HG02642 (cell line): ENCODE measurements at regions not wholly inside any gene's neighbourhood (a gene's known extent, or its start where the extent isn't known, plus 50 kb on each side); places are given as distances from the start of the nearest gene placed in this dataset.

Source experiments
- ATAC-seq: cut with Tn5 transposase; IDR thresholded peaks from one replicate; pipeline ENCODE4 v1.9.1; 2021; ENCODE audit warnings: mild to moderate bottlenecking; ENCODE audit not compliant: unreplicated experiment, poor library complexity

DNA sequence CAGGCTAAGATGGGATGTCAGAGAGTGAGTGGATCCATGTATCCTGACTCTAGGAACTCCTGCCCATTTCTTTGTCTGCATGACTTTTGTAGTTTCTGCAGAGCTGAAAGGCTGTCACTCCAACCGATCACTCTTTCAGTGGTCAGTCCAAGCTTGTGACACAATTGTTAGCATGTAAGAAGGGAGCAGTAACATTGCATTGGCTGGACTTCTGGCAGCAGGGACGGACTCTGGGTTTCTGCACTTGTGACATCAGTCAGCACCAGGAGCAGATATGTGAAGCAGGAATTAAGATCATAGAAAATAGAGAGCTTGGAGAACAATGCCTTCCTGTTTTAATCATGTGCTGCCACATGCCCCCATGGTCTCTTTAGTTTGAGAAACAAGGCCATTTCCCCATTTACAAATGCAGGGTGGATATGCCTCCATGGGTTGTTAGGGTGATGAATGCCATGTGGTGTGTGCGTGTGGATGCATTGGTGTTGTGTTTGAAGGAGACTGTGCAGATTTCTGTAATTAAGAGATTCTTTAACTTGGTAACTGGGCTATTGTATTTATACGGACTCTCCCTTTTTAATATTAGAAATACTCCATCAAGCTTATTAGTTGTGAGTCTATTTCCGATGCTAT lies 214.3 kb upstream of the EPHA4 start:
- ATAC-seq, result no peak

DNA sequence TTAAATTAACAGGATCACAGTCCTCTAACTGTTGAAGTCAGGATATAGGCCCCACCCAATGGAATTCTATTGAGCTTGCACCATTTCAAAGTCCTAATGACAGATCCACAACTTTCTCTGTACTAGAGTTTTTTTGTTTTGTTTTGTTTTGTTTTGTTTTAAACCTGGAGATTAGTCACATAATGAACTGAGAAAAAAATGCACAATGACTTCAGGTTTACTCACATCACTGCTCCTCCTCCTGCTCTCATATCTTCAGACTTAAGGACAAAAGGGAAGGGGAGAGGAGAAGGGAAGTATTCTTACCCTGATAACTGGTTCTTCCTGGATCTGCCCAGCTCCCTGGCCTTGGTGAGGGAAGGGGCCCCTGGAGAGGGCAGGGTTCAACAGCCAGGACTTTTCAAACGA lies 208.2 kb upstream of the EPHA4 start:
- no peak for ATAC-seq

DNA sequence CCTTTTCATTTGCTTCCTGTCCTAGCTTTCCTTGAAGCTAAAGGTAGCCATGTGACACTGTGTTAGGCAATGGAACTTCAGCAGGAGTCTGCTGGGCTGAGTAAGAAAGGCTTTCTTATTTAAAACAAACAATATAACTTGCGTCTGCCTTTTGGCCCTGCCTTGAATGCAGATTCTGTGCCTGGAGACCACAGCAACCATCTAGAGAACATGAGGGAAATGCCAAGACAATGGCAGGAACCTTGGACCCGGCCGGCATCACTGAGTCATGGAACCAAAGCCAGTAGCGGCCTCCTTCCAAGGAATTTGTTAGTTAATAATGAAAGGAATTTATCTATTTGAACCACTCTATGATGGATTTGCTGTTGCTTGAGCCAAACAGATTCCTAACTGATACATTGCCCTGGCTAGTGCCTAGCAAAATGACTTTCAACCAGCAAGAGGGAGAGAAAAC lies 207.5 kb upstream of the EPHA4 start:
- ATAC-seq, result no peak

GRCh38 chr2:221778025-221778424 lies 205.9 kb upstream of the EPHA4 start:
- no peak for ATAC-seq

DNA sequence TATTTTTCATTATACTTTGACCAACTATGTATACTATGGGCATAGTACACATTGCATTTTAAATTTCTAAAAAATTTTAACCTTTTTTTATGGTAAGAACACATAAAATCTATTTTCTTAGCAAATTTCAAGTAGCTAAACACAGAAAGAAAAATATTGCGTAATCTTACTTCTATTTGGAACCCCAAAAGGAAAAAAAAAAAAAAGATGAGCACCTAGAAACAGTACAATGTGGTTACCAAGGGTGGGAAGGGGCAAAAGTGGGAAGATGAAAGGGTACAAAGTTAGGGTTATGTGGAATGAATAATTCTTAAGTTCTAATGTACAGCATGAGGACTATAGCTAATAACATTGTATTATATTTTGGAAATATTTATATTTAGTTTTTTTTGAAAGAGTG lies 205.0 kb upstream of the EPHA4 start:
- no peak for ATAC-seq

DNA sequence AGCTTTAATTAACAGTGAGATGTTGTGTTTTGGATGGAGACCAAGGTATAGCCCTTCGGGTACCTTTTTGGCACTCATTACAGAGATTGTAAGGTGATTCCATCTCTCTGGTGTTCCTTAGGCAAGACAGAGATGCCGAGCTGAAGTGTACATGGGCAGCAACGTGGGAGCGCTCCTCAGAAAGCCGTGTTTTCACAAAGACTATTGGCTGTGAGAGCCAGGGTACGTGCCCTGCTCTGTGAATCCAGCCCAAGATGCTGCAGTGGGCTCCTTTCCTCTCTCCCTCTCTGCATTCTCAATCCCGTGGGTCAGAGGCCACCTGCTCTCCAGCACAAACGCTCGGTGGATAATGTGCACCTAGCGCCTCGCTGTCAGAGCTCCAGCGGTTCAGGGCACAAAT lies 203.0 kb upstream of the EPHA4 start:
- ATAC-seq, result no peak

GRCh38 chr2:221774136-221774535 lies 202.0 kb upstream of the EPHA4 start:
- no peak for ATAC-seq

- ATAC-seq, result no peak
Measured at GRCh38 chr2:221771297-221771696, 199.2 kb upstream of the EPHA4 start.

DNA sequence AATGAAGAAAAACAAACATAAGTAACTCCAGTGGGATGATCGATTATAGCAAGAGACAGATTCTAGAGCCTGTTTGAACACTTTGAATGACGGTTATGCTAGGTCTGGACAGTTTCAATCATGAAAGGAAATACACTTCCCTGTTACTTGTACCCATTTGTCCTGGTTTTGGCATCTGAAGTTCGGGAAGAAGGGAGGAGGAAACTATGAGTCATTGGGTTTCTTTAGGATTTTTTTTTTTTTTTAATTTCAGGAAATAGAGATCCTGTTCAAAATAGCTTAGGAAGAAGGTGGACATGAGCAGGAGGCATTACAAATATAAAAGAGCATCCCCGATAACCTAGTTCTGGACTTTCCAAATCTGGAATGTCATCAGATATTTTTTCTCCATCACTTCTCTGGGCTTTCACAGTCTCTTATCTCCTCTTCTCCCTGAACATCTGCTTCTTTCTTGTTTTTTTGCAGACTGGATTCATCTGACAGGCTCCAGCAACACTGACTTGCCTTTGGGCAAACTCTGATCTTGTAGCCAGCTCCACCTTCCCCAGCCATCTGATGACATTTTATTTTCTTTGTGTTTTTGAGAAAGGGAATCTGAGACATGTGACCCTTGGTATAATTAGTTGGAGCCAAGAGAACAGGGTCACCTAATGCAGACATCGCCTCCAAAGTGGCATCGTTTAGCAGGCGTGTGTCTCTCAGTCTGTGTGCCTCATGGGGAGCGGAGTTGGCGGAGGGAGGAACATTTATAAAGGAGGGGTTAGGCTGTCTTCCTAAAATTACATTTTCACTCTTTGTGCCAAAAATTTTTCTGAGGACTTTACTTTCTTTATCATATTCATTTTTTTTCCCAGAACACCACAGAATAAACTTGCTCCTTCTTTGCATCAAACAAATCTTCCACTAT lies 195.3 kb upstream of the EPHA4 start:
- no peak for ATAC-seq

DNA sequence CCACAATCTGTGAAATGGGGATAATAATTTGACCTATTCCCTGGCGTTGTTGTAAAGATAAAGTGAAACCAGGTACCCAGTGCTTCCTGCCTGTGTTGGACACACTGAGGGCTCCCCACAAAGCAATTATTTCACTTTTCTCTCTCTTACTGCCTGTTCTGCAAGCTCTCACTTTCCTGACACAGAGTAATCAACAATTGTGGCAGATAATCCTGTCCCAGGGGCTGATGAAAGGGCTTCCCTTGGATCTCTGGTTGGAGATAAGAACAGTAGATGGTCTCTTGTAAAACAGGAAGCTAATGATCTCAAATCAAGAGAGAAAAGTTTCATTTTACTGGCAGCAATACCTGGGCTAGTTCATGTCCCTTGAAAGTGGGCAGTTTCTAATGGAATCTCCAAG lies 190.4 kb upstream of the EPHA4 start:
- ATAC-seq, result no peak

GRCh38 chr2:221761260-221761659 lies 189.2 kb upstream of the EPHA4 start:
- no peak for ATAC-seq

DNA sequence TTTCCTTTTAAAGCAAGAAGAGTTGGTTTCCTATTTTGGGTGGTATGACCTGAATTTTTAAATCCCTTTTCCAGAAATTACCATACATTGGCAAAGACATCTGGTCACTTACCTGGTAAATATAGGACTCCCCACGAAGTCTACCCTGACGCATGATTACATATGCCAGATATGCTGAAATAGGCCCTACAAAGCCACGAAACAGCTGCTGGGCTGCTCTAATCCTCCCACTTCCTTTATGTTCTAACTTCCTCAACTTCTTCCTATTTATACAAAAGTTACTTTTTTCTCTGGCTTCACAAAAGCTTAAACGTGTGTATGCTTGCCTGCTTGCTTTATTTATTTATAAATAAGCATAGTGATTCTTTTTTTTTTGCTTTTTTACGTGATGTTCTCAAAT lies 186.0 kb upstream of the EPHA4 start:
- ATAC-seq, result no peak

DNA sequence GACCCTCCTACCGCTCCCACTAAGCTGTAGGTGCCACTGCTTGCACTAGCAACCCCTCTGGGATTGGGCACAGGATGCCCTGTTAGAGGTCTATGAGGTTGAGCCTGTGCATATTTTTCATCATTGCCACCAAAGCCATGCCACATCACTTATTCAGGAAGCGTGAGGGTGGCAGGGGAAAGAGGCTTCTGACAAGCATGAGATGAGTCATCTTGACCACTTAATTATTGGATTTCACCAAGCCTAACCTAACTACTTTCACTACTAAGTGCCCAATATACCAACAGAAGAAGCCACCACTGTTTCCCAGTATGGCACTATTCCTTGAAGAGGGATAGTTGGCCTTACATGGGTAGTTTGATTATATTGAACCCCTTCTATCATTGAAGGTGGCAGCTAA lies 181.3 kb upstream of the EPHA4 start:
- no peak for ATAC-seq

- no peak for ATAC-seq
Measured at GRCh38 chr2:221752781-221753180, 180.7 kb upstream of the EPHA4 start.

DNA sequence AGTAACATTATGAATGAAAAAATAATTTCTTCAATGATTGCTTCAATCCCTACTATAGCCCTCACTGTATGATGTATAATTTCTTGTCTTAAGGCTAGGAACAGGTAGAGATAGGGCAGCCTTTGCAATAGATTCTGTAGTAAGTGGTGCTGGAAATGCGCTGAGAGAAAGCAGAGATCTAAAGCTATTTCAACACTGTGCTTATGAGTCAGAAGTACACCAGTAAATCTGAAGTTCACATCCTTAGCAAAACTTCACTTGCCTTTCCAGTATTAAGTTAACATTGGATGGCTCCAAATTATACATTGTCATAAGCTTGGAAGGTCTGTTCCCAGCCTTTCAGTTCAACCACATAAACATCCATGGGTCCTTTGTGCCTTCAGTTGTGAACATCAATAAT lies 178.2 kb upstream of the EPHA4 start:
- no peak for ATAC-seq

DNA sequence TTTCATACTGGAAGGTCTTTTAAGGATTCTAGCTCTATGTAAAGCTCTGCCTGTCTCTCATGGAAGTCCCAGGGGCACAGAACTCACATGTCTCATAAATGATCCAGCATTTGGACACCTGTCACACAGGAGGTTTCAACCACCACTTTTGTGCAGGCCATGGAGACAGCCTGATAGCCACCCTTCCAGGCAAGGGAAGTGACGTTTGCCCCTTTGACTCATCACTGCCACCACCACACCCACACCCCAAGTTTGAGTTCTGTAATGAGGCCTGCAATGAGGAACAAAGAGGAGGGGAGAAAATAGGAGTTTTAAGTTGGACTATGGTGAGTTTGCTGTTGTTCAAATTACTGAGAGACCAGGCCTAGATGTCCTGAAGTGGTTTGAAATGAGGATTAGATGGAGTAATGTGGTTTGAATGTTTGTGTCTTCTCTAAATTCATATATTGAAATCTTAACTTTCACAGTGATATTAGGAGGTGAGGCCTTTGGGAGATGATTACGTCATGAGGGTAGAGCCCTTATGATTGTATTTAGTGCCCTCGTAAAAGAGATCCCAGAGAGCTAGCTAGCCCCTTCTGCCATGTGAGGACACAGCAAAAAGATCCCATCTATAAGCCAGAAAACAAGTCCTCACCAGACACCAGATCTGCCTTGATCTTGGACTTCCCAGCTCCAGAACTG lies 175.3 kb upstream of the EPHA4 start:
- peak; percentile 87 for ATAC-seq

GRCh38 chr2:221741496-221742211 lies 169.6 kb upstream of the EPHA4 start:
- no peak for ATAC-seq

GRCh38 chr2:221731432-221732145 lies 159.5 kb upstream of the EPHA4 start:
- ATAC-seq, result peak; percentile 86

DNA sequence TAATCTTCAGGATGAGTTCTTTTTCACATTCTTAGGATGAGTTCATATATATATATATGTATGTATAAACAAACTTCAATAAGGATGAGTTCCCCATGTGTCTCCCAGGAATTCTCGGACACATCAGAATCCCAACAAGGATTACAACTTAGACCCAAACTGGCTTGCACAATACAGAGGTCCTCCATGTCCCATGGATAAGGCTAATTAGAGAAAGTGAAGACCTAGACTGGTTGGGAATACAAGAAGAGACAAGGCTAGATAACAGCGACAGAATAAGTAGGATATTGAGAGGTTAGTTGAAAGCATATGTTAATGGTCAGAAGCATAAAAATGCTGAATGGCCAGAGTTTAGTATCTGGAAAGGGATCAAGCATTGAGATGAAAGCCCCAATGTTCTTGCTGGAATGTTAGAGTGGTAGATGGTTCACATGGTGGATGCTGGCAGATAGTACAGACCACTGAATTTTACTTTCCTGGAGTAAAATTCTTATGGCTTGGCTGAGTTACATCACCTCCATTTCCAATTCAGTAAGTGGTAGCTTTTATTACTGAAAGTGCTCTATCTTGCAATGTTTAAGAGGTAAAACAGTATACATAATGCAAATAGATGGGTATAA lies 154.9 kb upstream of the EPHA4 start:
- no peak for ATAC-seq
